SK-N-MC (cell line): ENCODE measurements at regions not wholly inside any gene's neighbourhood (a gene's known extent, or its start where the extent isn't known, plus 50 kb on each side); places are given as distances from the start of the nearest gene placed in this dataset.

Experiments
- DNase-seq: peaks from one replicate; pipeline ENCODE4 v3.0.0-alpha.2; 2011; ENCODE audit warnings: low read depth, low spot score
- H3K27ac ChIP-seq: fragments of 200-600 bp; sonication (generic); 2 replicates; pipeline ENCODE4 v1.5.1; 2016; ENCODE audit warnings: mixed run types
- H3K36me3 ChIP-seq: fragments of 200-600 bp; sonication (generic); 2 replicates; pipeline ENCODE4 v1.6.1; 2017; ENCODE audit warnings: antibody characterized with exemption, low read length, mixed read lengths; ENCODE audit not compliant: insufficient read depth
- H3K4me3 ChIP-seq: fragments of 200-600 bp; sonication (generic); 2 replicates; pipeline ENCODE4 v1.5.1; 2016
- H3K9ac ChIP-seq: fragments of 200-600 bp; sonication (generic); 2 replicates; pipeline ENCODE4 v1.8.0; 2017; ENCODE audit warnings: mixed run types, mixed read lengths; ENCODE audit not compliant: insufficient read length
- H3K9me3 ChIP-seq: fragments of 200-600 bp; sonication (generic); 2 replicates; pipeline ENCODE4 v1.6.1; 2017; ENCODE audit warnings: low read depth, mild to moderate bottlenecking, antibody characterized with exemption, low read length, moderate library complexity, mixed read lengths
- EZH2 ChIP-seq: fragments of 200-600 bp; sonication (generic); IDR thresholded peaks from one replicate; pipeline ENCODE4 v1.6.1; 2017; ENCODE audit warnings: antibody characterized with exemption
- FOXP2 ChIP-seq: optimal IDR thresholded peaks from 2 replicates; pipeline ENCODE3; 2011; ENCODE audit warnings: mild to moderate bottlenecking, moderate library complexity; ENCODE audit not compliant: insufficient read depth; ENCODE audit errors: extremely low read length, control extremely low read depth
- POLR2AphosphoS5 ChIP-seq: IDR thresholded peaks from 2 replicates; pipeline ENCODE4 v1.6.1; 2012; ENCODE audit warnings: mild to moderate bottlenecking, low read depth, low read length, borderline replicate concordance

DNA sequence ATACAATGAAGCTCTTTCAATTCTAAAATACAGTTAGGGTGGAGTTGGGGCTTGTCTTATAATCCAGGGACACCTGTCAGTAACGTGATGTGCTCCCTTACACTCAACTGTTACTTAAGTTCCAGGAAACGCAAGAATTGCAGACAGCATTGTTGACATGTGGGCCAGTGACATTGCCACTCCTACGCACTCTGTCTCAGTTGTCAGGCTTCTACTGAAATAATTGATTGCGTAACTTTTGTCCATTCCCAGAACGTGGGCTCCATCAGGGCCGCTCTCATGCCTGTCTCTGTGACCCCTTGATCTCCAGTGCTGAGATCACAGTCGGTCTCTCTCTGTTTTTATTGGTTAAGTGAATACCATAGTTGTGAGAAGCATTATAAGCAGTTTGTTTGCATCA, 487.8 kb downstream of the GALR1 start:
- Histone ChIP-seq H3K36me3 (no peaks in the 10 kb centered on the region), H3K9ac (no peak overlapping the region), H3K27ac (no peak overlapping the region), H3K9me3 (no peaks in the 10 kb centered on the region), H3K4me3 (no peak overlapping the region)
- TF ChIP-seq POLR2AphosphoS5 (no peak), EZH2 (no peak), FOXP2 (no peak)
- DNase-seq: no peak

DNA sequence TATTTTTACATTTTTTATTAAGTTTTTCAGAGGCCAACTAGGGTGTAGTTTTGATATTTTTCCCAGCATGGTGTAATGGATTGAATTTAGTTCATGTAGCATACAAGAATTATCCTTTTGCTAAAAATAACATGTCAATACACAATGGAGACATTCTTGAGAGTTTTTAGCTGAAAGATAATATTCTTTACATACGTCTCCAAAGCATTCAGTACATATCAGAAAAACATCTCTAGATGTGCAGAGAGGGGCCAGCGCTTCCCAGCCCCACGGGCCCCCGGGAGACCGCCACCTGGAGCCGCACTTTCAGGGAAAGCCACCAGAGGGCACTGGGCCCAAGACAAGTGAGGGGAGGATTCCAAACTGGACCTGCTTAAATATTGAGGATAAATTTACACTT, 499.4 kb downstream of the GALR1 start:
- Histone ChIP-seq H3K36me3 (no peaks in the 10 kb centered on the region), H3K27ac (no peak overlapping the region), H3K9ac (no peak overlapping the region), H3K9me3 (no peaks in the 10 kb centered on the region), H3K4me3 (no peak overlapping the region)
- no peak for DNase-seq
- TF ChIP-seq POLR2AphosphoS5 (no peak), FOXP2 (no peak), EZH2 (no peak)

DNA sequence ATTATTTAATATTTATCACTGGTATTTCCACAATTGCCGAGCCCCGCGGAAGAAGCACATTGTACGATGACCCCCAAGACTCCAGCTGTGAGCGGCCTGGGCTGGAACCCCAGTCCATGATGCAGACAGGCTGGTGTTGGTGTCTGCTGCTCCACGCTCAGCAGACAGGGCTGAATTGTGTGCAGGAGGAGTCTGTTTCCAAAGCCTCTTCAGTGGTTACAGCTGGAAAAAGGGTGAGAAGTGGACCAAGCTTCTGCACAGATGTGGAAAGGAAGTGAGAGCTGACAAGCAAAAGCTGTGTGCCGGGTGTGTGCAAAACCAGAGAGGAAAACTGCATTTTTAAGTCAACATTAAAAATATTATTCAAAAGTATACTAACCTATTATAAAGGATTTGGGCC, 500.4 kb downstream of the GALR1 start:
- Histone ChIP-seq H3K9ac (no peak overlapping the region), H3K27ac (no peak overlapping the region), H3K36me3 (no peaks in the 10 kb centered on the region), H3K9me3 (no peaks in the 10 kb centered on the region), H3K4me3 (no peak overlapping the region)
- no peak for DNase-seq
- TF ChIP-seq EZH2 (no peak), POLR2AphosphoS5 (no peak), FOXP2 (no peak)

DNA sequence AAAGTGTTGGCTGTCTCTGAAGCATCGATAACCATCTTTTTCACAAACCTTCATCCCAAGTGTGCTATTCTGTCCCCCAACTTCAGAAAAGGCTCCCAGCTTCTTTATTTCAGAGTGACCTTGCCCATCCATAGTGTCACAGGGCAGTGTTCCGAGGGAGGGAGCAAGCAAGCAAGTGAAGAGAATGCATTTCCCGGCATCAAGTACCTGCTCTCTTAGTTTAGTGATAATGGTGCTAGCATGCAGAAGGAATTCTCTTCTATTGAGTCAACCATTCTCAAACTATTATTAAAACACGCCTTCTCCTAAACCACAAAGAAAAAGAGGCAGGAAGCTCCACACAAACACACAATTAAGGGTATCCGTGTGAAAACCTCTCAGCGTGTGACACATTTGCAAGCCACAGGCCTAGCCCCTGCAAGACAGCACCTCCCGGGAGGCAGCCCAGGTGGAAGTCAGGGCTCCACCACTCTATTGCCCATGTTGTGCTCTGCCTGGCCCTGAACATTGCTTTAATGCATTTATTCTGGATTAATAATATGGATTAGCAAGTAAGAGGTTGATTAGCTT, 504.9 kb downstream of the GALR1 start:
- Histone ChIP-seq H3K4me3 (no peak overlapping the region), H3K9me3 (no peaks in the 10 kb centered on the region), H3K36me3 (no peaks in the 10 kb centered on the region), H3K9ac (no peak overlapping the region), H3K27ac (no peak overlapping the region)
- TF ChIP-seq POLR2AphosphoS5 (no peak), FOXP2 (no peak), EZH2 (no peak)
- DNase-seq: no peak

DNA sequence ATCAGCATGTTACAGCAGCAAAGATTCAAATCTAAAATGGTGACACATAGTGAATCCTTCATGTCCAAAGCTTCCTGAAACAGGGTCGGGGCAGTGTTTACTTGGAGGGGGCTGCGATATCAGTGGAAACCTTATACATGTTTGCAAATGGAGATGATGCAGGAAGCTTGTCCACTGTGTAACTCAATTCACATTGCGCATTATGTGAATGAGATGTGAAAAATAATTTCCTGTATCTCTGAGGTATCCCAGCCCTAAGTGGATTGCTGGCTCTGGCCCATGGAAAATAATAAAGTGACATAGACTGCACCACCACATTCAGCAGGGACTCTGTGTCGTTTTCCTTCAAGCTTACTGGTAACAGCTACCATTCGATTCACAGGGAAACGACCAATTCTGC, 505.5 kb downstream of the GALR1 start:
- Histone ChIP-seq H3K27ac (no peak overlapping the region), H3K9ac (no peak overlapping the region), H3K9me3 (no peaks in the 10 kb centered on the region), H3K4me3 (no peak overlapping the region), H3K36me3 (no peaks in the 10 kb centered on the region)
- DNase-seq: no peak
- no peak for TF ChIP-seq FOXP2
- no peak for TF ChIP-seq EZH2
- no peak for TF ChIP-seq POLR2AphosphoS5

DNA sequence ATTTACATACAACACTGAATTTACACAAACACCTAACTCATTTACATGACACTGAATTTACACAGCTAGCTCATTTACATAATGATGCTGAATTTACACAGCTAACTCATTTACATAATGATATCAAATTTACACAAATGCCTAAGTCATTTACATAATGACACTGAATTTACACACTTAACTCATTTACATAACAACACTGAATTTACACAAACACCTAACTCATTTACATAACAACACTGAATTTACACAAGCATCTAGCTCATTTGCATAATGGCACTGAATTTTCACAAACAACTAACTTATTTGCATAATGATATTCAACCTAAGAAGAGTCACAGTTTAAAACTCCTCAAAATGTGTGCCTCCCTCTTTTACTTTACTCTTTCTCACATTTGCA, 511.7 kb downstream of the GALR1 start:
- Histone ChIP-seq H3K36me3 (no peaks in the 10 kb centered on the region), H3K9me3 (no peaks in the 10 kb centered on the region), H3K4me3 (no peak overlapping the region), H3K27ac (no peak overlapping the region), H3K9ac (no peak overlapping the region)
- TF ChIP-seq FOXP2 (no peak), EZH2 (no peak), POLR2AphosphoS5 (no peak)
- no peak for DNase-seq

DNA sequence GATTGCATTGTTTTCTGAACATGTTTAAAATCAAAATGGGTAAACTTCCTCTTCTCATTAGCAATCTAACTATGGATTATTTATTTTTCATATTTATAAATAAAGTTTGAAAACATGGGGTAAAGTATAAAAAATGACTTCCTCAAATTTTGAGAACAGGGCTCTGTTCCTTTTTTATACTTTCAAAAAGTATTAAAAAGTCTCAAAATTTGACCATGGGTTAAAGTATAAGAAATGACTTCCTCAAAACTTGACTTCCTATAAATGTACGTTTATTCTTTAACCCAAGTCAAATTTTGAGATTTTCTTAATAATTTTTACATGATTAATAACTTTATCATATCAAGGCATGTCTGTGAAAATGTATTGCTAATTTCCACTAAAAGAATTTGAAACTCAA, 512.4 kb downstream of the GALR1 start:
- no peak overlapping the region for H3K27ac ChIP-seq
- no peak for TF ChIP-seq POLR2AphosphoS5
- TF ChIP-seq FOXP2: no peak
- no peak for TF ChIP-seq EZH2
- H3K9ac ChIP-seq: no peak overlapping the region
- H3K36me3 ChIP-seq: no peaks in the 10 kb centered on the region
- H3K9me3 ChIP-seq: no peaks in the 10 kb centered on the region
- no peak overlapping the region for H3K4me3 ChIP-seq
- DNase-seq: no peak

DNA sequence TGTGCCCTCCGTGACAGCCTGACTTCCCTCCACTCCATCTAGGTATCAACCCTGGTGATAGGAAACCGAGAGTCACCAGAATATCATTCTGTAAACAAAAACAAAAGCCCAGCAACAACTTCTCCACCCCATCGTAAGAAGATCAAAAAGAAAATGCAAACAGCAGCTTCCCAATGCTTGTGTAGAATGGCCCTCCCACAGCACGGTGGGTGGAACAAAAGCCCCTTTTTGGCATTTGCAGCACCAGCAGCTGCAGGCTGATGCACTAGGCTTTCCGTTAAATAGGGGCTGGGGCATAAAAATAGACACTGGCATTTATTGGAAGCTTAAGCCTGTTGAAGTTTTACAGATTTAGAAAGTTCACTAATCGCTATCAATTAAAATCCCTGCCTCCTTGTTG, 513.0 kb downstream of the GALR1 start:
- Histone ChIP-seq H3K9me3 (no peaks in the 10 kb centered on the region), H3K9ac (no peak overlapping the region), H3K36me3 (no peaks in the 10 kb centered on the region), H3K4me3 (no peak overlapping the region), H3K27ac (no peak overlapping the region)
- no peak for DNase-seq
- no peak for TF ChIP-seq FOXP2
- TF ChIP-seq POLR2AphosphoS5: no peak
- TF ChIP-seq EZH2: no peak

DNA sequence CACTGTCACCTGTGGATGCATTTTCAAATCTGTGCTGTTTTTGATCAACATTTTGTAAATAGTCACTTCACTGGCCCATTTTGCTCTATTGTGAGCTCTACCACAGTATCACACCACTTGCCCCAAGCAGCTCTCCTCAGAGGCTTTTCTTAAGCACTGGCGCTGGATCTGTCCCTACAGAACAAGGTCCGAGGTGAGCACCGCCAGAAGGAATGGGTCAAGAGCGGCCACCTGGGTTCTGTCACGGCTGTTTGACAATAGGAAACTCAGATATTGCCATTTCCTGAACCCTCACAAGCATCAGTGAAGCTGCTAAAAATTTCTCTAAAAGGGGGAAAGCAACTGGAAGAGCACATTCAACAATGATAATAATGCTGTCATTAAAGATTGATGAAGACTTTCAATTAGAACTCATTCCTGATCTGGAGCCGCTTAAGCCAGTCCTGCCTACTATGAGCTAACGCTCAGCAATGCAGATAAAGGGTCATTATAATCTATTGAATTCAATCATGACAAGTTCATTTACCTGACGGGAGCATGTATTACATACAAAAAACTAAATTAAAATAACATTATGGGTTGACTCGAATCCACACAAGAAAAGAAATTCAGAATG, 514.0 kb downstream of the GALR1 start:
- Histone ChIP-seq H3K9me3 (no peaks in the 10 kb centered on the region), H3K4me3 (no peak overlapping the region), H3K27ac (no peak overlapping the region), H3K9ac (no peak overlapping the region), H3K36me3 (no peaks in the 10 kb centered on the region)
- DNase-seq: no peak
- TF ChIP-seq POLR2AphosphoS5 (no peak), FOXP2 (no peak), EZH2 (no peak)
